Glomerular visceral epithelial cell (primary cell): ENCODE measurements at regions not wholly inside any gene's neighbourhood (a gene's known extent, or its start where the extent isn't known, plus 50 kb on each side); places are given as distances from the start of the nearest gene placed in this dataset.
"Not testable (repeated sequence)": the region's sequence is repeated elsewhere in the genome, so short reads cannot be mapped to it uniquely, and the experiment has no call there.

Source experiments
- DNase-seq: peaks from one replicate; pipeline ENCODE4 v3.0.0-alpha.2; 2016; ENCODE audit errors: extremely low spot score

GRCh38 chr1:5766996-5767395 is 225.2 kb downstream of the NPHP4 start:
- DNase-seq: not testable (repeated sequence)

- DNase-seq: no peak
Observed at GRCh38 chr1:5765997-5766913, 226.0 kb downstream of the NPHP4 start.

GRCh38 chr1:5765483-5765882 is 226.7 kb downstream of the NPHP4 start:
- no peak for DNase-seq

- no peak for DNase-seq
Observed at GRCh38 chr1:5764959-5765358, 227.3 kb downstream of the NPHP4 start.

GRCh38 chr1:5764464-5764863 is 227.8 kb downstream of the NPHP4 start:
- DNase-seq: no peak

- no peak for DNase-seq
Observed at GRCh38 chr1:5763696-5764370, 228.4 kb downstream of the NPHP4 start.

- no peak for DNase-seq
Observed at GRCh38 chr1:5758859-5759578, 233.2 kb downstream of the NPHP4 start.

- DNase-seq: no peak
Observed at GRCh38 chr1:5758000-5758858, 234.0 kb downstream of the NPHP4 start.

GRCh38 chr1:5757187-5757805 is 234.9 kb downstream of the NPHP4 start:
- no peak for DNase-seq

- DNase-seq: no peak
Observed at GRCh38 chr1:5756434-5757186, 235.6 kb downstream of the NPHP4 start.

- DNase-seq: no peak
Observed at GRCh38 chr1:5755552-5756125, 236.6 kb downstream of the NPHP4 start.

GRCh38 chr1:5754817-5755551 is 237.2 kb downstream of the NPHP4 start:
- DNase-seq: no peak

- DNase-seq: no peak
Observed at GRCh38 chr1:5753549-5754421, 238.4 kb downstream of the NPHP4 start.

- DNase-seq: no peak
Observed at GRCh38 chr1:5752746-5753548, 239.3 kb downstream of the NPHP4 start.

- DNase-seq: no peak
Observed at GRCh38 chr1:5751833-5752745, 240.1 kb downstream of the NPHP4 start.

GRCh38 chr1:5751163-5751540 is 241.1 kb downstream of the NPHP4 start:
- no peak for DNase-seq
